ENCODE measurements at regions not wholly inside any gene's neighbourhood (a gene's known extent, or its start where the extent isn't known, plus 50 kb on each side); places are given as distances from the start of the nearest gene placed in this dataset.

GRCh38 chr18:43414006-43414405, 136.7 kb upstream of the SYT4 start:
- no peaks in the 10 kb centered on the region for H3K9me3 Mint-ChIP-seq
- H3K4me3 Mint-ChIP-seq, result no peak overlapping the region
- no peak overlapping the region for H3K27ac Mint-ChIP-seq
- H3K4me1 Mint-ChIP-seq (ENCODE audit: low read depth in 2 of 2), result no peaks in the 10 kb centered on the region
- no peak for ATAC-seq (replicated peaks)
- H3K36me3 Mint-ChIP-seq (ENCODE audit: insufficient read depth), result no peaks in the 10 kb centered on the region
- no peaks in the 10 kb centered on the region for H3K27me3 Mint-ChIP-seq
- no peak for DNase-seq

- Mint-ChIP-seq H3K36me3 (ENCODE audit: insufficient read depth) (no peaks in the 10 kb centered on the region), H3K4me3 (no peak overlapping the region)
- ATAC-seq (replicated peaks), result no peak
Observed at GRCh38 chr18:43420091-43420490, 142.8 kb upstream of the SYT4 start.

DNA sequence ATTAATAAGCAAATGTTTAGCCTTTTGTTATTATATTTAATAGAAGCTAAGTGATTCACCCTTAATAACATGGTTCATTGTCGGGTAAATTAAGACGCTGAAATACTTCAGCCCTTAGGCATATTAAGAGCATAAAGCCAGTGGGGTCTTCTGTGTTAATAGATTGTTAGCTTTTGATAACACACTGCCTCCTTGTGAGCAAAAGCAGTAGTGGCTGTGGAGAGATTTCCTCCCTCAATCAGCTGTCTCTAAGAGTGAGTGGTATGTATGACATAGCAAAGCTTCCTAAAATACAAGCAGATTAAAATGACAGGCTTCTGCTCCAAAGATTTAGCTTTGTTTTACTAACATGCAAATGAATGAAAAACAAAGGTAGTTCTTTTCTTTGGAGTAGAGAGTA, 143.7 kb upstream of the SYT4 start:
- ATAC-seq (replicated peaks) (no peak), DNase-seq (no peak)
- Mint-ChIP-seq H3K36me3 (ENCODE audit: insufficient read depth) (no peaks in the 10 kb centered on the region), H3K9me3 (peaks cover 13 to 19% of the 10 kb centered on the region in 2 donors), H3K4me1 (ENCODE audit: low read depth in 2 of 2) (no peaks in the 10 kb centered on the region), H3K4me3 (no peak overlapping the region), H3K27ac (no peak overlapping the region), H3K27me3 (no peaks in the 10 kb centered on the region)

More at GRCh38 chr18:43420091-43420490, 142.8 kb upstream of the SYT4 start:
- Mint-ChIP-seq H3K27ac (no peak overlapping the region), H3K27me3 (no peaks in the 10 kb centered on the region), H3K9me3 (peaks cover 10 to 11% of the 10 kb centered on the region in 2 donors), H3K4me1 (ENCODE audit: low read depth in 2 of 2) (no peaks in the 10 kb centered on the region)
- no peak for DNase-seq

DNA sequence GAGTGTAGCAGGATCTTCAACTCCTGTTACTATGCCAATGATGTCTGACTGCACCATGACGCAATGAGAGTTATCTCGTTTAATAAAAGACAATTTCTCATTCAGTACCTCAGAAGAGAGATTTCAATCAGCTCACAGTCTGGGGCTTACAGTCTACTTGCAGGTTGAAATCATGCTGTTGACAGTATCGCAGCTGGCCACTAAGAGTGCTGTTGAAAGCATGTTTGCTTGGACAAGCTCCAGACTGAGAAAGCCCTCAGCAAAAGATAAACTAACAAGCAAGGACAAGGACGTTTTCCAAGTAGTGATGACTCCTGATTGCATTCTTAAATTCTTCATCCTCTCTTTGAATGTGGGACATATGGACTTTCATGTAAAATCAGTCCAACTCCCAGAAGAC, 145.2 kb upstream of the SYT4 start:
- H3K27me3 Mint-ChIP-seq, result no peaks in the 10 kb centered on the region
- H3K4me1 Mint-ChIP-seq (ENCODE audit: low read depth in 2 of 2), result no peaks in the 10 kb centered on the region
- H3K9me3 Mint-ChIP-seq, result peaks cover 13 to 23% of the 10 kb centered on the region in 2 donors
- H3K36me3 Mint-ChIP-seq (ENCODE audit: insufficient read depth), result no peaks in the 10 kb centered on the region
- no peak overlapping the region for H3K27ac Mint-ChIP-seq
- no peak for ATAC-seq (replicated peaks)
- no peak for DNase-seq
- H3K4me3 Mint-ChIP-seq, result no peak overlapping the region

DNA sequence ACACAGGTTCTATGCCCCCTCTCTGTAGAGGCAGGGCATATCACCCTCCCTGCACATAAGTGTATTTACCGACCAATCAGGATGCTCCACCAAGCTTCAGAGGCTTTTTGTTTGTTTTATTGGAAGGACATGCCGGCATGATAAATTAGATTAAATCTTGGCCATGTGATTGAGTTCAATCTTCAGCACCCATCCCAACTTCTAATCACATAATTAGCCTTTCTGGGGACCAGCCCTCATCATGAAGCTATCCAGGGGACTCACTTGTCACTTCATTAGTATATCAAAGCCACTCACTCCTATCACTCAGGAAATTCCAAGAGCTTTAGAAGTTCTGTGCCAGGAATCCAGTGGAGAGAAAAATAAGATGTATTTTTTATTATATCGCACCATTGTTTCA, 158.6 kb upstream of the SYT4 start:
- Mint-ChIP-seq H3K27me3 (no peaks in the 10 kb centered on the region), H3K4me3 (no peak overlapping the region), H3K36me3 (ENCODE audit: insufficient read depth) (no peaks in the 10 kb centered on the region), H3K9me3 (peaks cover 10 to 18% of the 10 kb centered on the region in 2 donors), H3K4me1 (ENCODE audit: low read depth in 2 of 2) (no peaks in the 10 kb centered on the region), H3K27ac (no peak overlapping the region)
- no peak for ATAC-seq (replicated peaks)
- DNase-seq, result no peak

- no peaks in the 10 kb centered on the region for H3K36me3 Mint-ChIP-seq (ENCODE audit: insufficient read depth)
- H3K27me3 Mint-ChIP-seq, result no peaks in the 10 kb centered on the region
- ATAC-seq (replicated peaks), result no peak
- no peaks in the 10 kb centered on the region for H3K4me1 Mint-ChIP-seq (ENCODE audit: low read depth in 2 of 2)
- no peak for DNase-seq
- H3K27ac Mint-ChIP-seq, result no peak overlapping the region
- H3K4me3 Mint-ChIP-seq, result no peak overlapping the region
- peaks cover 8 to 17% of the 10 kb centered on the region in 2 donors for H3K9me3 Mint-ChIP-seq
Observed at GRCh38 chr18:43442131-43442530, 164.8 kb upstream of the SYT4 start.

DNA sequence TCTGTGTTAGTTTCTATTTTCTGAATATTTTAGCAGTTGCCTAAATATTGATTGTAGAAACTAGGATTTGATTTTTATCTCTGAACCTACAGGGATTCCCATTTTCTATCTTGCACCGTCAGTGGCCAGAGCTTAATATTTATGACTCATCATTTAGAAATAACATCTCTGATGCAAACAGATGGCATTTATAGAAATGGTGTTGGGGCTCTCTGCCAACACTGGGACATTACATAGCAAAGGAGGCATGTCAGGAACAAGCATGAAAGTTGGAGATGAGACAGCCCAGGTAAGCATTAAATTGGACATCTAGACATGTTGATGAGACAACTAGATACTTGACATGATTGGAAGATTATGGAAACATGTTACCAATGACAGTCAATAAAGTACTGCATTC, 165.3 kb upstream of the SYT4 start:
- H3K4me1 Mint-ChIP-seq (ENCODE audit: low read depth in 2 of 2), result no peaks in the 10 kb centered on the region
- no peak overlapping the region for H3K27ac Mint-ChIP-seq
- no peaks in the 10 kb centered on the region for H3K36me3 Mint-ChIP-seq (ENCODE audit: insufficient read depth)
- DNase-seq (no peak), ATAC-seq (replicated peaks) (no peak)
- H3K27me3 Mint-ChIP-seq, result no peaks in the 10 kb centered on the region
- H3K4me3 Mint-ChIP-seq, result no peak overlapping the region
- H3K9me3 Mint-ChIP-seq, result peaks cover 5 to 13% of the 10 kb centered on the region in 2 donors

GRCh38 chr18:43465483-43465882, 188.2 kb upstream of the SYT4 start:
- Mint-ChIP-seq H3K27me3 (no peaks in the 10 kb centered on the region), H3K36me3 (ENCODE audit: insufficient read depth) (no peaks in the 10 kb centered on the region), H3K4me3 (no peak overlapping the region), H3K9me3 (peaks cover 10 to 13% of the 10 kb centered on the region in 2 donors), H3K4me1 (ENCODE audit: low read depth in 2 of 2) (no peaks in the 10 kb centered on the region), H3K27ac (no peak overlapping the region)
- no peak for DNase-seq
- no peak for ATAC-seq (replicated peaks)

- H3K4me3 Mint-ChIP-seq, result no peak overlapping the region
- H3K9me3 Mint-ChIP-seq, result peaks cover 4% of the 10 kb centered on the region in 2 donors
- ATAC-seq (replicated peaks) (no peak), DNase-seq (no peak)
- no peak overlapping the region for H3K27ac Mint-ChIP-seq
- H3K27me3 Mint-ChIP-seq, result no peaks in the 10 kb centered on the region
- H3K4me1 Mint-ChIP-seq (ENCODE audit: low read depth in 2 of 2), result no peaks in the 10 kb centered on the region
- no peaks in the 10 kb centered on the region for H3K36me3 Mint-ChIP-seq (ENCODE audit: insufficient read depth)
Observed at GRCh38 chr18:43471873-43472272, 194.6 kb upstream of the SYT4 start.

DNA sequence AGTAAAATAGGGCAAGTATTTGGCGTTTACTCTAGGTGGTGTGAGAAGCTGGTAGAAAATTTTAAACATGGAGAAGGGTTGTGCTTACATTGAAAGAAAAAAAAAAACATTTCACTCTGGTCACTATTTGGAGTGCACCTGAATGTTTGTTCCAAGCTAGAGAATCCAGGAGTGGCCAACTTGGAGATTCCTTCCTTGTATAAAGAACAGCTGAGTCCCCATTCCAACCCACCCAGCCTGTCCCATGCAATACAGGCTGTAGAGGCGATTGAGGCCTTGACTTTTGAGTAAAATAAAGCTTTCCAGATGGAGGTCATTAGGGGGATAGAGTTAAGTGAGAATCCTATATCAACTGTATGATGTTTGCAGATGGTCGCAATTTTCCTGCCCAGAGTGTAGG, 203.8 kb upstream of the SYT4 start:
- Mint-ChIP-seq H3K27me3 (no peaks in the 10 kb centered on the region), H3K9me3 (peaks cover 4 to 11% of the 10 kb centered on the region in 2 donors), H3K27ac (no peak overlapping the region), H3K4me1 (ENCODE audit: low read depth in 2 of 2) (no peaks in the 10 kb centered on the region), H3K36me3 (ENCODE audit: insufficient read depth) (no peaks in the 10 kb centered on the region), H3K4me3 (no peak overlapping the region)
- ATAC-seq (replicated peaks), result no peak
- no peak for DNase-seq

DNA sequence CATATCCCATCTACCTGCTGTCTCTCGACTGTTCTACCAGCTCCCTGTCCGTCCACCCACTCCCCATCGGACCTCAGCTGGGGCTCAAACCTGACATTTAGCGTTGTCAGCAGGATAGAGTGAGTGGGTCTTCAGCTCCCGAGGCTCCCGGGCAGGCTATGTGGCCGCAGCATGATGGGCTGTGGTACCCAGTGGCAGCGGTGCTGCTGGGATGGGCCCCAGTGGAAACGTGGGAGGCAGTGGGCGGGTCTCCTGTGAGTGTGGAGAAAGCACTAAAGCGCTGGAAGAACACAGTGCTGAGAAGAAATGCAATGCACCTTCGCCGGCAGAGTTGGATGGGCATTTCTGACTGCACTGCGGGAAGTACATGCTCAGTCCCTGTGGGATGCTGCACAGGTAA, 204.8 kb upstream of the SYT4 start:
- ATAC-seq (replicated peaks) (no peak), DNase-seq (no peak)
- Mint-ChIP-seq H3K9me3 (peaks cover 4 to 11% of the 10 kb centered on the region in 2 donors), H3K27me3 (no peaks in the 10 kb centered on the region), H3K27ac (no peak overlapping the region), H3K4me1 (ENCODE audit: low read depth in 2 of 2) (no peaks in the 10 kb centered on the region), H3K4me3 (no peak overlapping the region), H3K36me3 (ENCODE audit: insufficient read depth) (no peaks in the 10 kb centered on the region)

DNA sequence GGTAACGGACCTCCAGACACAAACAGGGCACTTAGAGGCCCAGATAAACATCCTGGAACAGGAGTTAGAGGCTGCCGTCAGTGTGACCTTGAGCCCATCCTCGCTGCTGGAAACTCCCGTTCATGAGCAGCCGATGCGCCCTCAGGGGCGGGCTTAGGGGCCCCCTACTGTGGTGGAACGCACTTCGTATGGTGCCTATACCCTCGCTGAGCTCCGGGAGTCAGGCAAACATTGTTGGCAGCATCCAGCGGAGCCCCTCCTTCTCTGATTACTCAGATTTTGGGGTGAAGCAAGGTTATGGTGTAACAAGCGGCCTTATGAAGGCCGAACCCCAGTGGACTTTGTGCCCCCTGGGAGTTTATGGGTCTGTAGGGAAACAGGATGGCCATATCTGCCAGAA, 205.3 kb upstream of the SYT4 start:
- peaks cover 4 to 11% of the 10 kb centered on the region in 2 donors for H3K9me3 Mint-ChIP-seq

GRCh38 chr18:43484710-43485109, 207.4 kb upstream of the SYT4 start:
- no peaks in the 10 kb centered on the region for H3K36me3 Mint-ChIP-seq (ENCODE audit: insufficient read depth)
- ATAC-seq (replicated peaks), result no peak
- no peak overlapping the region for H3K27ac Mint-ChIP-seq
- H3K9me3 Mint-ChIP-seq, result peaks cover 4 to 11% of the 10 kb centered on the region in 2 donors
- H3K27me3 Mint-ChIP-seq, result no peaks in the 10 kb centered on the region
- no peak for DNase-seq
- no peak overlapping the region for H3K4me3 Mint-ChIP-seq
- no peaks in the 10 kb centered on the region for H3K4me1 Mint-ChIP-seq (ENCODE audit: low read depth in 2 of 2)

More for the DNA sequence above, 205.3 kb upstream of the SYT4 start:
- ATAC-seq (replicated peaks) (no peak), DNase-seq (no peak)
- Mint-ChIP-seq H3K36me3 (ENCODE audit: insufficient read depth) (no peaks in the 10 kb centered on the region), H3K4me3 (no peak overlapping the region), H3K27me3 (no peaks in the 10 kb centered on the region), H3K4me1 (ENCODE audit: low read depth in 2 of 2) (no peaks in the 10 kb centered on the region), H3K27ac (no peak overlapping the region)

DNA sequence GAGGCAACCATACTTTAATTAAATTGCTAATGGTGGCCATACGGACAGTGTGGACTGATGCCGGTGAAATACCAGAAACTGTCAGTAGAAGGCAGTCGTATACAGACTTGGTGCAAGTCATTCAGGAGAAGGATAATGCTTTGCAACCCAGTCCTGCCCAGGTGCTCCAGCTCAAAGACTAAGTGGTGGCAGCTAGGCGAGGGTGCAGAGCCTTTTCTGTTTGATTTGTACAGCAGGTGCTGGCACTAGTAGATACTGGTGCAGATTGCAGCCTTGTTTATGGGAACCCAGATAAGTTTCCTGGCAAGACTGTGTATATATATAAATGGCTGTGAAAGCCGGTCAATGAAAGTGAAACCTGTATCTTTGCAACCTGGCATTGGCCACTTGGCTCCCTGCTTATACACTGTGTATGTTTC, 208.3 kb upstream of the SYT4 start:
- no peaks in the 10 kb centered on the region for H3K36me3 Mint-ChIP-seq (ENCODE audit: insufficient read depth)
- H3K27me3 Mint-ChIP-seq, result no peaks in the 10 kb centered on the region
- no peak overlapping the region for H3K4me3 Mint-ChIP-seq
- no peak for ATAC-seq (replicated peaks)
- DNase-seq, result no peak
- no peaks in the 10 kb centered on the region for H3K4me1 Mint-ChIP-seq (ENCODE audit: low read depth in 2 of 2)
- peaks cover 4 to 11% of the 10 kb centered on the region in 2 donors for H3K9me3 Mint-ChIP-seq
- no peak overlapping the region for H3K27ac Mint-ChIP-seq

DNA sequence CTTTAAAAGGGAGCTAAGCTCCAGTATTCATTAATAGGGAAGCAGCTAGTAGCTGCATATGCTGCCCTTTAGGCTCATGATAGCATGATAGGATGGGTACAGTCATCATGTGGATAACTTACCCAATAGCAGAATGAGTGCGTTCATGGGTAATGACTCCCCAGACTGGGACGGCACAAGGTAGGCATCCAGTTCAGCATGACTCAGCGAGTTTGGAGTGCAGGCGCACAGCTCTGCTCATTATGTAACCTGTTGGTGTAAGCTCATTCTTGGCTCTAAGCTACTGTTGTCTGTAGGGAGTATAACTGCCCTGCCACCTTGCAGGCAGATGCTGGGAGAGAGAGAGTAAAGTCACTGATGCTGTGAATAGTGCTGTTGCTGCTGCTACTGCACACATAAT, 209.2 kb upstream of the SYT4 start:
- no peak for DNase-seq
- Mint-ChIP-seq H3K27me3 (no peaks in the 10 kb centered on the region), H3K9me3 (peaks cover 2 to 11% of the 10 kb centered on the region in 2 donors), H3K4me3 (no peak overlapping the region), H3K36me3 (ENCODE audit: insufficient read depth) (no peaks in the 10 kb centered on the region), H3K4me1 (ENCODE audit: low read depth in 2 of 2) (no peaks in the 10 kb centered on the region), H3K27ac (no peak overlapping the region)
- no peak for ATAC-seq (replicated peaks)
